ENCODE measurements at regions not wholly inside any gene's neighbourhood (a gene's known extent, or its start where the extent isn't known, plus 50 kb on each side); places are given as distances from the start of the nearest gene placed in this dataset.

- DNase-seq (ENCODE audit: low spot score), result no peak
Measured at GRCh38 chr5:6806668-6807067, 93.4 kb downstream of the TENT4A start.

DNA sequence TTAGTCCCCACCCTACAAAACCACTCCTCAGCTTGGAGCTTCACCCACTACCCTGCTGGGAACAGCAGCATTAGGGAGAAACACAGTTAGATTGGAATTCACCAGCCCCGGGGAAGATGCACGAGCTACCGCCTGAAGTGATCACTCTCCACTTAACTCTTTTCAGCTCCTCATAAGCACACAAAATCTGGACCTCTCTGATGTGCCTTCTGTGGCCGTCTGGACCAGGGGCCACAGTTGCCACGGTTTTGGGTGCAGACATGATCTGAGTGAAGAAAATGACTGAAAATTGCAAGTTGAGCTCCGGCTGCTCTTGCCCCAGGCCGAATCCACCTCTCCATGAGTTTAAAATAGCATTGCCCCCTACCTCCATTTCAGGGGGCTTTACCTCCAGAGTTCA is 95.2 kb downstream of the TENT4A start:
- no peak for DNase-seq (ENCODE audit: low spot score)

DNA sequence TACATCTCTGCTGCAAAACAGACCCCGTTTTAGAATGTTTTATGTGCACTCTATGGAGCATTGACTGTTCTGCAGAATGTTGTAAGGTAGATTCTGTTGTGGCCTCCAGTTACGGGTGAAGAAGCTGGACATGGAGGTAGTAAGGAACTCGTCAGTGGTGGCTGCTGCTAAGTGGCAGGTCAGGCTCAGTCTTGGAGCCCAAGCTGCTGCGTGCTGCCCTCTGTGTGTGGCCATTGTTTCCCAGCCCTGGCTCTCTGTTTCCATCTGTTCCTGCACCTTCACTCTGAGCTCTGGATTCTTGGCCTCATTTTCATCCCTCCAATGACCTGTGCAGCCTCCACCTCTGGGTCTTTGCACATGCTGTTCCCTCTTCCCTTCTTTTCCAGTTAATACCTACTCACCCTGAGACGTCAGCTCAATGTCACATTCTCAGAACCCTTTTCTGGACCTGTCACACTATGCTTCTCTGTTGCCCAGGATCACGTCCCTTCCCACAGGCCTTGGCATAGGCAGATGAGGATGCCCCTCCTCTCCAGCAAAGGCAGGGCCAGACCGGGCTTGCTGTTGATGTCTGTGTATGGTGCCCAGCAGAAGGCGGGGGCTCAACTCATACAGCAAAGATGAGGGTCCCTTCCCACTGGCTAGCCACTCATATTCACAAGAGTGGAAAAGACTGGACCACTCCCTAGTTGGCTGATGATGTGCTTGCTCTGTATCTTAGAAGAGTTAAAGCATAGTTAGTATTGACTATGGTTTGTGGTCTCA is 97.6 kb downstream of the TENT4A start:
- DNase-seq (ENCODE audit: low spot score), result no peak

DNA sequence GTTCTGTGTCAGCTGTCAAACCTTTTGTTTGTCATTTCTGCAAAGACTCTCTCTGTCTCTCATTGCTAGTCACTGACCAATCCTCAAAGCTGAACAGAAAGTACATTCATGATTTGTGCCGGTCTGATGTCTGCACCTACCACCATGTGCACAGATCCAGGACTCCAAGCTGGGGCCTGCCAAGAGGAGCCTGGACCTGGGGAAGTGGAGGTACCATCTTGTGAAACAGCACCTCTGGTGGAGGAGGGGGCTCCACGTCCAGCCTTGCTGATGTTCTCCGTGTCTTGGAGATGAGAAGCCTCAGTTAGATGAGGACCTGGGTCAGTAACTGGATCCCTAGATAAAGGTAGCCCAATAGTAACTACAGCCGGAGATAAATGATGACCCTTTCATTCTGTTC is 98.9 kb downstream of the TENT4A start:
- DNase-seq (ENCODE audit: low spot score), result no peak

DNA sequence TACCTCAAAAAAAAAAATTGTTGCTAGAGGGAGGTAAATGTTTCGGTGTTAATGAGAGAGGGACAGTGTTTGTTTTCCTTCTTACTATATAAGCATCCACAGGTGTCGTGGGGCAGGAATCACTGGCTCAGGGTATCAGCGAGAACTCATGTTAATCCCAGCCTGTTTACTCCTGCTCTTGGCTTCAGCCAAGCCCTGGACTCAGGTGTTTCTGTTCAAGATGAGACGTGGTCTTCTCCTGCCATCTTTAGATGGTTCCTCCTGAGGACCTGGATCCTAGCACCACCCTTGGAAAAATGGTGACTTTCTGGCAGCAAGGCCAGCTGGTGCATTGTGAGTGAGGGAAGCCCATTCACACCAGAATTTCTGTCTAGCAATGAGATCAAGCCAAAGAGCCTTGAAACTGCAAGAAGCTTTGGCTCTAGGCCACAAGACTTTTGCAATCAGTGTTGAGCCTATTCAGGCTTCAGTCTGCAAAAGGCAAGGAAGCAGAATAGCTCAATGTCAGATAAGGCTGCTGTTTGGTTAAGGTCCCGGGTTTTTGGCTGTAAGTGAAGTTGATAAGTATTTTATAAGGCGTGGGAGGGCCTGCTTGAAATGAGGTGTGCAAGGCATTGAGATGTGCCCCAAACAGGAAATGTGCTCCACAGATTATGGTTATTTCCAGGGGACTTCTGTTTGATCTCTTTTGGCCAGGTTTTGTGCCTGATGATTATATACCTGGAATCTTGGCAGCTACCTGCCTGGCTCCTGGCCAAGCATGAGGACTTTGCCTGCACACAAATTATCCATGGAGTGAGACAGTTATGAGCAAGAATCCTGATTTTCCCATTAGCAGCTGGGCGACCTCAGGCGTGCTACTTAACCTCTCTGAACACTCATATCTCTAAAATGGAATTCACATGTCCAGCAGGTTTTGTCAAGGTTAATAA is 99.8 kb downstream of the TENT4A start:
- peak; percentile 13 for DNase-seq (ENCODE audit: low spot score)

GRCh38 chr5:6814816-6815215 is 101.6 kb downstream of the TENT4A start:
- DNase-seq (ENCODE audit: low spot score), result no peak

- DNase-seq (ENCODE audit: low spot score), result no peak
Measured at GRCh38 chr5:6818594-6819511, 105.6 kb downstream of the TENT4A start.

- no peak for DNase-seq (ENCODE audit: low spot score)
Measured at GRCh38 chr5:6819521-6819920, 106.3 kb downstream of the TENT4A start.

DNA sequence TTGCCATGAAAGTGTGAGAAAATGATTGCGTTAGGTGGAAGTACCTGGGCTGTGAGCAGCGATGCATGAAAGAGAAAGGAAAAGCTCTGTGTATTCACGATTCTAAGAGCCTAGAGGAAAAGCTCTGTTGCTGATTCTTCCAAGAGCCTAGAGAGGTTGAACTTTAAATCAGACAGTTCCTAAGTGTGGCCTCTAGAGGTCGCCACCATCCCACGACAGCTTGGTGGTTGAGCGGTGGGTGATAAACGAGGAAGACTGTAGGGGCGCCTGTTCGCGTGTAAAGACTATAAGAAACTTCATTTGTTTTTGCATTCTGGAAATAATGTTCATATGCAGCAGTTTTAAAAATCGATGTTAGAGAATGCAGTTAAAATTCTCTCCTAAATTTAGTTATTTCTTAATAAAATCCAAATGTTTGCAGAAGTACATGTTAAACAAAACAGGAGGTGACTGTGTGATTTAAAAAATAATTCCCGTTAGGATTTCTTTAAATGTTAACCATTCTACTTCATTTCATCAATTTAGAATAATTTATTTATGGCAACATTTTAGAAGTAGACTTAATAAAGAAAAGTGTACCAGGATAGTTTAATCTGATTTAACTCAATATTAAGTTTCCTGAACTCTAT is 107.7 kb downstream of the TENT4A start:
- DNase-seq (ENCODE audit: low spot score), result no peak

GRCh38 chr5:6822068-6822467 is 108.8 kb downstream of the TENT4A start:
- DNase-seq (ENCODE audit: low spot score), result no peak

DNA sequence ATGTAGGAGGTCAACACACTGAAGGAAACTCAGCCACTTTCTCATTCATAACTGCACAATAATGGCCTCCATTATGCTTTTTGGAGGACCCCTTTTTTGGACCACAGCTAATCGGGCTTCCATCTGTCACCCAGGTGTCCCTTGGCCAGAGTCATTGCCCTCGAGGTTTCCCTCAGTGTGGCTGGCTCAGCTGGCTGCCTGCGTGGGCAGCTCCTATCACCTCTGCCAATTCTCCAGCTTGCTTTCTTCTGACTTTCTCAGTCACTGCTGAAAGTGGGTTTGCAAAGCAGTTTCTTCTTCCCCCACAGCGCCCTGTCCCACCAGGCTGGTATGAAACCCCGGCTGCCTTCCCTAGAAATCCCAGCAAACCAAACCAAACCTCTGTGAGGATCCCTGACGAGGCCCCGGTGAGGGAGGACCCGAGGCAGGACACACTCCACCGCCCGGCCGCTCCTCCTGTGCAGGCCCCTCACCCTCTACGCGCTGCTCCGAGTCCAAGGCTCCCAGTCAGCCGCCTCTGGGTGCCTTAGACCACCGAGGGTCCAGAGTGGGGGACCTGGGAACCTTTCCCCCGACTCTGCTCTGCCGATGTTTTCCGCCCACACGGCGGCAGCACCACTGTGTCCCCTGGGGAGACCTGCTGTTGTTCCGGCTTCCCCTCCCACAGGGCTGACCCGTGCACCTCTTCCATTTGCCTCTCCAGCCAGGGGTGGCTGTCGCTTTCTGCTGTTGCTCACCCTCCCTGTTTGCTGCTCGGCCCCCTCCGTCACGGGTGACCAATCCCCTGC is 109.5 kb downstream of the TENT4A start:
- DNase-seq (ENCODE audit: low spot score), result no peak

- DNase-seq (ENCODE audit: low spot score), result no peak
Measured at GRCh38 chr5:6823996-6824395, 110.8 kb downstream of the TENT4A start.

- no peak for DNase-seq (ENCODE audit: low spot score)
Measured at GRCh38 chr5:6825678-6826244, 112.5 kb downstream of the TENT4A start.

GRCh38 chr5:6826756-6827155 is 113.5 kb downstream of the TENT4A start:
- no peak for DNase-seq (ENCODE audit: low spot score)

DNA sequence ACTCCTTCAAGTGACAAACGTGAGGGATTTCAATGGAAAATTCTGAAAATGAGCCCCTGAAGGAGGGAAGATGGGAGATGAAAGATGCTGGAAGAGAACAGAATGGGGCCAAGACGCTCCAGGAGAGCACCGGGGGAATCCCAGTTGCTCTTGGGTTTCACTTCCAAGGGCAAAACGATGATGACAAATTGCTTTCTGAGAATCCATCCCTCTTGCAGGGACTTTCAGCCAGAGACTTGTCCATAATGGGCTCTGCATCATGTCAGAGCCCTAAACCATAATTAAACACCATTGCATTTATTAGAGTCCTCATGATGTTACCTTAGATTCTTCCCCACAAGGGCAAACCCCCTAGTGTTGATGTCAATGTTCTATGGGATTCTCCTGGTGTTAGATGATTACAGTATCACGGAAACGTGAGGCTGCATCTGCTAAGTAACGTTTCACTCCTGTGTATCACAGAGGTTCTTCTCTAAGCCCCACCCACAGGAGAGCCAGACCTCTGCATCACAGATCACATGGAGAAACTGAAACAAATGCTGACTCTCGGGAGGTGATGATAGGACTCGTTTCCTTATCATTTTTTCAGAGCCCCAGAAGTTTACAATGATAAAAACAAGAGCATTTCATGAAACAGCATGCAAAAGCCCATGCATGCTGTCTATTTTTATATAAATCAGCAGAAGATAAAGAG is 114.4 kb downstream of the TENT4A start:
- no peak for DNase-seq (ENCODE audit: low spot score)

DNA sequence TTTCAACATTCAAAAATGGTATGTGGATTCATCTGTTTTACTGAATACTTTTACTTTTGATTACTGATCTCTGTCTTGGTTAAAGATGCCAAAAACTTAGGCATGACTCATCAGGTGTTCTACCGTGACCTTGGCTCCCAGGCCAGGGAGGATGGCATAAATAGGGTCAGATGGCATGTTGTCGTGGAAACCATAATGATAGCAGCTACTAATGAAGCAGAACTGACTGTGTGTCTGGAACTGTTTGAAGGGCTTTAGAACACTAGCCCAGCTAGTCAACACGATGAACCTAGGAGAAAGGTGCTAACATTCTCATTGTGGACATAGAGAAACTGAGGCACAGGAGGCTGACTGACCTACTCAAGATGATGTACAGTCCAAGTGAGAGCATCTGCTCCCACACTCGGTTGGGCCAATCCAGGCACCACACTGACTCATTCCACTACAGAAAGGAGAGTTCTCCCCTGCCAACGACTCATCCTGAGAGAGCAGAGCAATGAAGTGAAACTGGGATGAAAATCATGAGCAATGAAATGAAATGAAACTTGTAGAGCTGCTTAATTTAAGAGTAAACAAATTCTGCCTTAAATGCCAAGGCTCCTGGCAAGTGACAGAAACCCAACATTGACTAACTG is 116.0 kb downstream of the TENT4A start:
- no peak for DNase-seq (ENCODE audit: low spot score)

DNA sequence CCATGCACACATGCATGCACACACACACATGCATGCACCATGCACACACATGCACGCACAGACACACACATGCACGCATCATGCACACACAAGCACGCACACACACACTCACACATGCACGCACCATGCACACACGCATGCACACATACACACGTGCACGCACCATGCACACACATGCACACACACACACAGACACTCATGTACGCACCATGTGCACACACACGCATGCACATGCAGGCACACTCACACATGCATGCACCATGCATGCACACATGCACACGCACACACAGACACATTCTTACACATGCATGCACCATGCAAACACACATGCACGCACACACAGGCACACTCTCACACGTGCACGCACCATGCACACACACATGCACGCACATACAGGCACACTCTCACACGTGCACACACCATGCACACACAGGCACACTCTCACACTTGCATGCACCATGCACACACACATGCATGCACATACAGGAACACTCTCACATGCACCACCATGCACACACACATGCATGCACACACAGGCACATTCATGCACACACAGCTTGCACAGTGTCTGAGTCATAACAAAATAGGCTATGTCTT is 117.5 kb downstream of the TENT4A start:
- DNase-seq (ENCODE audit: low spot score), result no peak

- DNase-seq (ENCODE audit: low spot score), result no peak
Measured at GRCh38 chr5:6831678-6832671, 118.7 kb downstream of the TENT4A start.
